ENCODE measurements at regions not wholly inside any gene's neighbourhood (a gene's known extent, or its start where the extent isn't known, plus 50 kb on each side); places are given as distances from the start of the nearest gene placed in this dataset.
"Not testable (repeated sequence)": the region's sequence is repeated elsewhere in the genome, so short reads cannot be mapped to it uniquely, and the experiment has no call there.

DNA sequence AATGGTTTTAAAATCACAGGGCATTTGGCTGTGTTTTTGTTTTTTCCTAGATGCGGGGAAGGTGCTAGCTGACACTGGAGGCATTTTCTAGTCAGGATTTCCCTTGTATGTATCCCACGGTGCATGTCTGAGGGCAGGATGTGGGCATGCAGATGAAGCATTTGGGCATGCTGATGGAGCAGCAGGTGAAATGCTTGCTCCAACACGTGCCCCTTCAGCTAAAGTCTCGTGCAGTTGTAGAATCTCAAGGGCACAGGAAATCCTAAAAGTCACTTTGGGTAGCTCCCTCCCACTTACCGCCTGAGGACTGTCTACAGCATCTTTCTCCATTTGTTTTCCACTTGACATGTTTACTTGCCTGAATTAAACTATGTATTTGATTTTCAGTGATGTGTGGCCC is 429.4 kb upstream of the B3GAT1 start:
- no peak for DNase-seq (ENCODE audit: low read depth)
- TF ChIP-seq, protein P1, sequence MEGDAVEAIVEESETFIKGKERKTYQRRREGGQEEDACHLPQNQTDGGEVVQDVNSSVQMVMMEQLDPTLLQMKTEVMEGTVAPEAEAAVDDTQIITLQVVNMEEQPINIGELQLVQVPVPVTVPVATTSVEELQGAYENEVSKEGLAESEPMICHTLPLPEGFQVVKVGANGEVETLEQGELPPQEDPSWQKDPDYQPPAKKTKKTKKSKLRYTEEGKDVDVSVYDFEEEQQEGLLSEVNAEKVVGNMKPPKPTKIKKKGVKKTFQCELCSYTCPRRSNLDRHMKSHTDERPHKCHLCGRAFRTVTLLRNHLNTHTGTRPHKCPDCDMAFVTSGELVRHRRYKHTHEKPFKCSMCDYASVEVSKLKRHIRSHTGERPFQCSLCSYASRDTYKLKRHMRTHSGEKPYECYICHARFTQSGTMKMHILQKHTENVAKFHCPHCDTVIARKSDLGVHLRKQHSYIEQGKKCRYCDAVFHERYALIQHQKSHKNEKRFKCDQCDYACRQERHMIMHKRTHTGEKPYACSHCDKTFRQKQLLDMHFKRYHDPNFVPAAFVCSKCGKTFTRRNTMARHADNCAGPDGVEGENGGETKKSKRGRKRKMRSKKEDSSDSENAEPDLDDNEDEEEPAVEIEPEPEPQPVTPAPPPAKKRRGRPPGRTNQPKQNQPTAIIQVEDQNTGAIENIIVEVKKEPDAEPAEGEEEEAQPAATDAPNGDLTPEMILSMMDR (conservative IDR thresholded peaks at IDR 0.05; ENCODE audit: low read depth, low read length), result no peak
- no peak overlapping the region for H3K4me3 ChIP-seq (ENCODE audit: low read length)

DNA sequence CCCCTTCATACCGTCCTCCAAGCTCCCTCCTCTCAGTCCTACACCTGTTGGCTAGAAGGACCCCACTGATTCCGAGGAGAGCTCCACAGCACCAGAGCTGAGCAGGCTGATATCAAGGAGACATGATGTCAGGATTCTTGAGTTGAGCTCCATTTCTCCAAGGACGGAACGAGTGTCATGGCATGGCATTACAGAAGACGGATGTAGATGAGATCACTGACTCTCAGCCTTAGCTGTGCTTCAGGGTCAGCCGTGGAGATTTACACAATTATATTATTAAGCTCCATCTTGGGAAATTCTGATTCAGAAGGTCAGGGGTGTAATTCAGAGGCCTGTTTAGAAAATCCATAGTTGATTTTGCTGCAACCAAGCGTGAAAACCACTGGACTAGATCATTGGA is 428.9 kb upstream of the B3GAT1 start:
- TF ChIP-seq, protein P1 (conservative IDR thresholded peaks at IDR 0.05; ENCODE audit: low read depth, low read length), result no peak
- no peak for DNase-seq (ENCODE audit: low read depth)
- no peak overlapping the region for H3K4me3 ChIP-seq (ENCODE audit: low read length)

DNA sequence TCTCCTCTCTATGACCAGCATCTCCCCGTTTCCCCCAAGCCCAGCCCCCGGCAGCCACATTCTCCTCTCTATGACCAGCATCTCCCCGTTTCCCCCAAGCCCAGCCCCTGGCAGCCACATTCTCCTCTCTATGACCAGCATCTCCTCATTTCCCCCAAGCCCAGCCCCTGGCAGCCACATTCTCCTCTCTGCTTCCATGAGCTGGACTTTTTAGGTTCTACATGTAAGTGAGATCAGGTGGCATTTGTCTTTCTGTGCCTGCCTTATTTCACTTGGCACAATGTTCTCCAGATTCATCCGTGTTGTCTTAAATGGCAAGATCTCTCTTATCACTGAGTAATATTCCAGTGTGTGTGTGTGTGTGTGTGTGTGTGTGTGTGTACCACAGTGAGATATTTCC is 428.1 kb upstream of the B3GAT1 start:
- H3K4me3 ChIP-seq (ENCODE audit: low read length); DNase-seq (ENCODE audit: low read depth): not testable (repeated sequence)

DNA sequence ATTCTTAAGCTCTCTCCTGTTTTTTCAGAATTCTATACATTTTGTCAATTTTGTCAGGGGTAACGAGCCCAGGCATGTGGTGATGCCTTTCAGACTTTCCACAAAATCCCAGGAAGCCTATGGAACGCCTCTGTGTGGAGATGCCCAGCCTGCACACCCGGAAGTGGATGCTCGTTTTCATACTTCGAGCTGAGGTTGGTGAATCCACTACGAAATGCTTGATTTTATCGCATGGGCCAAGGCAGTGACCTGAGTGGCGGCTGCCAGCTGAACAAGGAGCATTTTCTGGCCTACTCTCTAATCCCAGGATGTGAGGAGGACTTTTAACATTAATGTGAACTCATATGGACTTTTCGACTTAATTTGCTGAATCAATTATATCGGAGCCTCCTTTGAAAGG is 426.7 kb upstream of the B3GAT1 start:
- TF ChIP-seq, protein P1 (conservative IDR thresholded peaks at IDR 0.05; ENCODE audit: low read depth, low read length), result no peak
- no peak for DNase-seq (ENCODE audit: low read depth)
- H3K4me3 ChIP-seq (ENCODE audit: low read length), result no peak overlapping the region

DNA sequence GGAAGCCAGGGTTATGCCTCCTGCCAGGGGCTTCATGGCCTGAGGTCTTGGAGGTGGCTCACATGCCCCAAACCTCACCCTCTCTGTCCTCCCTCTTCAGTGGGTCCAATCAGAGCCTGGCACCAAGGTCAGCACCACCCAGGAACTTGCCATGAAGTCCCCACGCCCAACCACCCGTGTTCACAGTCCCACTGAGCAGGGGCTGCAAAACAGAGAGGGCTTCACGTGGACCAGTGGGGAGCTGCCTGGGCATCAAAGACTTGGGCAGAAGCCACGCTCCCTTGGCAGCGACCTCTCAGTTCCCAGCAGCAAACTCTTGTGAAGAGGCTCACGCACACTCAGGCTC is 425.8 kb upstream of the B3GAT1 start:
- no peak overlapping the region for H3K4me3 ChIP-seq (ENCODE audit: low read length)
- DNase-seq (ENCODE audit: low read depth), result no peak
- TF ChIP-seq, protein P1 (conservative IDR thresholded peaks at IDR 0.05; ENCODE audit: low read depth, low read length), result no peak

DNA sequence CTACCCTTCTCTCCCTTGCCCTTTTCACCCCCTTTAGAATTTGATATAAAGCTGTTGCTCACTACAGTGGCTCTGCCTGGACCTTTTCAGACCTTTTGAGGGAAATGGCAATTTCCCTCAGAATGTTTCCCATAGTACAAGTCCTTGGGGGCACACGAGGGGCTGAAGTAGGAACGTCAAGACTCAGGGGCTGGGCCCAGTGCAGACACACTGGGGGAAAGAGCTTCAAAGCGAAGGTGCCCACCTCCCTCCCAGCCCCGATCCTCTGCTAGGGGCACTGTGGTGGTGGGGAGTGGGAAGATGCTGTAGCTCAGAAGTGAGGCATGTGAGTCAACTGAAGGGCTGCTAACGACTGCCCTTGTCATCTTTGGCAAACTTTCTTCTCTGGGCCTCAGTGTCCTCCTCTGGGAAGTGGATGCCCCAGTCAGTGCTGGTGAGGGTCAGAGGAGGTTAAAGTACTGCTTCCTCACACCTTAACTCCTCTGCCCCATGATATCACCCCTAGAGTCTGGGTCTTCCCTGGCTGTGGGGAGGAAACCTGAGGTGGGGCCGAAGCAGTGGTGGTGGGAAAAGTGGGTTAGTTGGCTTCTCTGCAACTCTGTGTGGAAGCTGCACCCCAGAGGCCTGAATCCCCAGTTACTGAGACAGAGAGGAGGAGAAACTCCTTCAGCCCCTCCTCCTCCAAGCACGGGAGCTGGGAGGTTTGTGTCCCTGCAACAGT is 425.3 kb upstream of the B3GAT1 start:
- H3K4me3 ChIP-seq (ENCODE audit: low read length), result no peak overlapping the region
- DNase-seq (ENCODE audit: low read depth), result no peak
- TF ChIP-seq, protein P1 (conservative IDR thresholded peaks at IDR 0.05; ENCODE audit: low read depth, low read length), result no peak

DNA sequence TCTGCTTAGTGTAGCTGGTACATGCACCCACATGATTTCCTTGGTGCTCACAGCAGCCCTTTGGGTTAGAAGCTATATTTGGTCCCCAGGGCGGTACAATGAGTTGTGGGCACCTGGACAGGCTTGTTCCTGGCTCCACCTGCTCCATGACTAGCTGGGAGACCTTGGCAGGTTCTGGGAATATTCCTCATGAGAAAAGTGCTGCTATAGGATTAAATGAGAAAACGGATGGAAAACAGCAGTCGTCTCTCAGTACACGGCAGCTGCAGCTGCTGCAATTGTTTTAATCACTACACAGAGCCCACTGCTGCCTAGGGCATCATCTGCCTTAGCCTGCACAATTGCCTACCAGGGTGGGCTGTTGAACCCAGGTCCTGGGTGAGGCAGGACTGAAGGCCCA is 424.5 kb upstream of the B3GAT1 start:
- TF ChIP-seq, protein P1 (conservative IDR thresholded peaks at IDR 0.05; ENCODE audit: low read depth, low read length), result no peak
- H3K4me3 ChIP-seq (ENCODE audit: low read length), result no peak overlapping the region
- no peak for DNase-seq (ENCODE audit: low read depth)
